Activated naive CD8-positive, alpha-beta T cell (primary cell): ENCODE measurements at regions not wholly inside any gene's neighbourhood (a gene's known extent, or its start where the extent isn't known, plus 50 kb on each side); places are given as distances from the start of the nearest gene placed in this dataset.

ENCODE experiments used
- H3K27ac Mint-ChIP-seq: one replicate; pipeline ENCODE4 v1.8.0; 2021; ENCODE audit warnings: mixed read lengths
- H3K27me3 Mint-ChIP-seq: one replicate; pipeline ENCODE4 v1.8.0; 2021; ENCODE audit warnings: mixed read lengths
- H3K36me3 Mint-ChIP-seq: one replicate; pipeline ENCODE4 v1.8.0; 2021; ENCODE audit warnings: mixed read lengths
- H3K4me1 Mint-ChIP-seq: one replicate; pipeline ENCODE4 v1.8.0; 2021; ENCODE audit warnings: low read depth, mixed read lengths
- H3K4me3 Mint-ChIP-seq: one replicate; pipeline ENCODE4 v1.8.0; 2021; ENCODE audit warnings: mild to moderate bottlenecking, mixed read lengths
- H3K9me3 Mint-ChIP-seq: one replicate; pipeline ENCODE4 v1.8.0; 2021; ENCODE audit warnings: low read depth, mixed read lengths

GRCh38 chr10:63749915-63750314 is 228.7 kb downstream of the REEP3 start:
- Mint-ChIP-seq H3K27ac (no peak overlapping the region), H3K4me3 (no peak overlapping the region), H3K4me1 (no peaks in the 10 kb centered on the region), H3K27me3 (peaks cover 10% of the 10 kb centered on the region), H3K9me3 (no peaks in the 10 kb centered on the region), H3K36me3 (no peaks in the 10 kb centered on the region)

DNA sequence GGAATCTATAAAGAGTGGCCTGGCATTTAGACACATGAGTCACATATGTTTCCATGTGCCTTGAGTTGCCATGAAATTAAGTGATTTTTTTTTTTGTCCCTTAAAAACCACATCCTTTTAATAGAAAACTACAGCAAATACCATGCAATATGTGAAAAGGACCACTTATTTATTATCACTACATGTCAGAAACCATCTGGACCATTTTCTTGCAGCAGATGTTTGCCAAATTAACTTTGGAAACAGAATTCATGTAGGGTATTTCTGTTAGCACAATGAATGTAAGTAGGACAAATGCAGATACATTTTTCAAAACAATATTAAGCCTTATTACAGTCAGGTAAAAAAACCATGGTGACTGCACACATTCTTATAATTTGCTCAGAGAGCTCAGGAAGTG is 230.6 kb downstream of the REEP3 start:
- no peaks in the 10 kb centered on the region for H3K4me1 Mint-ChIP-seq
- H3K27ac Mint-ChIP-seq = no peak overlapping the region
- no peaks in the 10 kb centered on the region for H3K36me3 Mint-ChIP-seq
- peaks cover 12% of the 10 kb centered on the region for H3K27me3 Mint-ChIP-seq
- H3K9me3 Mint-ChIP-seq = no peaks in the 10 kb centered on the region
- H3K4me3 Mint-ChIP-seq = no peak overlapping the region

DNA sequence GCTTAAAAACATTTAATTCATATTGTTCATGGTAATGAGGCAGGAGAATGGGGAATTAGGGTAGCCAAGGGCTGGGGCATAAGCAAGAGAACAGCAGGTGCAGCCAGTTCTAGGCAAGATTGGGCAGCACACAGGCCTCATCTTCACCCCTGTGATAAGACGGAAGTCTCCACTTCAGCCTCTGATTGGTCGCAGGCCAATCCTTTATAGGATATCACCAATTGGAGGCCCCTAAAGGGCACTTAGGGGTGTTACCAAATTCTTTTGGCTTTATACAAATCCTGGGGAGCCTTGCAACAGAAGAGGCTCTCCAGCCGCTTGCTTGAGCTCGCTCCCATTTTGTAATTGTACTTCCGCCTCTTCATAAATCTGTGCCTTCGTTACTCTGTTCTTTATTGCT is 231.1 kb downstream of the REEP3 start:
- H3K4me1 Mint-ChIP-seq = no peaks in the 10 kb centered on the region
- no peak overlapping the region for H3K27ac Mint-ChIP-seq
- no peaks in the 10 kb centered on the region for H3K36me3 Mint-ChIP-seq
- H3K9me3 Mint-ChIP-seq = no peaks in the 10 kb centered on the region
- H3K27me3 Mint-ChIP-seq = peaks cover 12% of the 10 kb centered on the region
- H3K4me3 Mint-ChIP-seq = no peak overlapping the region

- H3K4me1 Mint-ChIP-seq = no peaks in the 10 kb centered on the region
- no peak overlapping the region for H3K27ac Mint-ChIP-seq
- H3K27me3 Mint-ChIP-seq = peaks cover 12% of the 10 kb centered on the region
- no peak overlapping the region for H3K4me3 Mint-ChIP-seq
- H3K36me3 Mint-ChIP-seq = no peaks in the 10 kb centered on the region
- no peaks in the 10 kb centered on the region for H3K9me3 Mint-ChIP-seq
Measured at GRCh38 chr10:63753808-63754207, 232.6 kb downstream of the REEP3 start.

DNA sequence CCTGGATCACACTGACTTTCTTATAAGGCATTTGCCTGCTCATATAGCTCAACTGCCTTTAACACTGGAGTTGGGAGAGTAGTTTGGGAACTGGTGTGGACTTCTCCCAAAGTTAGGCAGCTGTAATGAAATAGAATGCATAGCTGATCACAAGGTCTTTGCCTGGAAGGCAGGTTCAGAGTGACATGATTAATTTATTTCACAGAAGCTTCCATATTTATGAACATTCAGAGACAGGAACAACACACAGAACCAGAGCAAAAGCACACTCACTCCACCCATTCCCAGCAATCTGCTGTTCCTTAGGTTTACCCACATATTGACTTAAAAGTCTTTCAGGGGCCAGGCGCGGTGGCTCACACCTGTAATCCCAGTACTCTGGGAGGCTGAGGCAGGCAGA is 234.2 kb downstream of the REEP3 start:
- Mint-ChIP-seq H3K4me1 (no peaks in the 10 kb centered on the region), H3K27ac (no peak overlapping the region), H3K36me3 (no peaks in the 10 kb centered on the region), H3K27me3 (peaks cover 15% of the 10 kb centered on the region), H3K4me3 (no peak overlapping the region), H3K9me3 (no peaks in the 10 kb centered on the region)

DNA sequence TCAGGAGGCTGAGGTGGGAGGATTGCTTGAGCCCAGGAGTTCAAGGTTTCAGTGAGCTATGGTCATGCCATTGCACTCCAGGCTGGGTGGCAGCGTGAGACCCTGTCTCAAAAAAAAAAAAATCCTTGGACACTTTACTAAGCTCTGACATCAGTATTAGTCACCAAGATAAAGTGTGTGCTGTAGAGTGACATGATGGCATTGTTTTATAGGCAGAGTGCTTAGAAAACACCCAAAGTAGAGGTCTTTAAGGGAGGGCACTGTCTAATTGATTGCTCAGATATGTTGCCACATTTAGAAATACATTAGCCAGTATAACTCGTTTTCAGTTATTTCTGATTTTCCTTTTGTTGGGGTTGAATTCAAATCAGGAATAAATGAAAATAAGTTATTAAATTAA is 235.9 kb downstream of the REEP3 start:
- Mint-ChIP-seq H3K27ac (no peak overlapping the region), H3K4me1 (no peaks in the 10 kb centered on the region), H3K36me3 (no peaks in the 10 kb centered on the region), H3K27me3 (peaks cover 15% of the 10 kb centered on the region), H3K9me3 (no peaks in the 10 kb centered on the region), H3K4me3 (no peak overlapping the region)

- no peak overlapping the region for H3K4me3 Mint-ChIP-seq
Measured at GRCh38 chr10:63758080-63758479, 236.9 kb downstream of the REEP3 start.

DNA sequence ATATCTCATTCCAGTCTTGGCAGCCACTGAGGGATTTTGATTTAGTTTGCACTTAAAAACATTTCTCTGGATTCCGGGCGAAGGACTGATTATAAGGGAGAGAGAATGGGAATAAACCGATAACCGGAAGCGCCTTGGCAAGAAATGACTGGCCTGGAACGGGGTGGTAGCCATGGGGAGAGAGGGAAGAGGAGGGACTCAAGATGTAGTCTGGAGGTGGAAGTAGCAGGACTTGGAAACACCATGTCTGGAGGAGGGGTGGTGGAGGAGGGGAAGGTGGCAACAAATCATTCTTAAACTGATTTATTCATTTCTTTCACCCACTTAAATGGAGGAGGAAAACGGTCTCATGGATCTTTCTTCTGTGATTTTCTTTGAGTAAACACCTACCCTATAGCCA is 238.1 kb downstream of the REEP3 start:
- Mint-ChIP-seq H3K27me3 (peaks cover 7% of the 10 kb centered on the region), H3K4me1 (no peaks in the 10 kb centered on the region), H3K27ac (no peak overlapping the region), H3K36me3 (no peaks in the 10 kb centered on the region), H3K9me3 (no peaks in the 10 kb centered on the region), H3K4me3 (no peak overlapping the region)

More at GRCh38 chr10:63758080-63758479, 236.9 kb downstream of the REEP3 start:
- no peaks in the 10 kb centered on the region for H3K9me3 Mint-ChIP-seq
- no peak overlapping the region for H3K27ac Mint-ChIP-seq
- no peaks in the 10 kb centered on the region for H3K36me3 Mint-ChIP-seq
- no peaks in the 10 kb centered on the region for H3K4me1 Mint-ChIP-seq
- H3K27me3 Mint-ChIP-seq = peaks cover 13% of the 10 kb centered on the region

DNA sequence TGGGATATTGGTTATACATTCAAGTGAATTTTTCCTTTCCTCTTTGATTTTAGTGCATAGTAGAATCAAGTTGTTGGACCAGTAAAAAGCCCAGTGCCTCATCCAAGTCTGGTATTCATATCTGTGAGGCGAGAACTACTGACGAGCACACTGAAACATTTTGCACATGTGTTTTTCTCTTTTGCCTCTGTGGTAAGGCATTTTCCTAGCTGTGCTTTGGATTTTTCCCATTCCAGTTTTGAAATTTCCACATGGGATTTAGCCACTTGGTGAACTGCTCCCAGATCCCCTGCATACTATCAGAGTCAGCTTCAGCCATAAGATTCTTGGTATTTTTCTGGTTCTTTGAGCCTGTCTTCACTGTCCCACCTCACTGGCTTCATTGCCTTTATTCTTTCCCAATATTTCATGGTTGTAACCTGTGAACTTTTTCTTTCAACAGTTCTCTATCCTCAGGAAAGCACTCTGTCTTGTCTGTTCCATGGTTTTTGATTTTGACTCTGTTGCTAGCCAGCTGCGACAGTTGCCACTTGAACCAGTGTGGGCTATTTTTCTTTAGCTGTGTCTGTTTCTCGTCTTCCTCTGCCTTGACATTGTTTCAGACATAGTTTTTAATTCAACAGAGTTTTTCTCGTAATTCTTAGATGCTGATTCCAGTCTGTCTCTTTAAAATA is 239.0 kb downstream of the REEP3 start:
- no peak overlapping the region for H3K4me3 Mint-ChIP-seq
- peaks cover 5% of the 10 kb centered on the region for H3K27me3 Mint-ChIP-seq
- H3K9me3 Mint-ChIP-seq = no peaks in the 10 kb centered on the region
- H3K36me3 Mint-ChIP-seq = no peaks in the 10 kb centered on the region
- no peak overlapping the region for H3K27ac Mint-ChIP-seq
- no peaks in the 10 kb centered on the region for H3K4me1 Mint-ChIP-seq

DNA sequence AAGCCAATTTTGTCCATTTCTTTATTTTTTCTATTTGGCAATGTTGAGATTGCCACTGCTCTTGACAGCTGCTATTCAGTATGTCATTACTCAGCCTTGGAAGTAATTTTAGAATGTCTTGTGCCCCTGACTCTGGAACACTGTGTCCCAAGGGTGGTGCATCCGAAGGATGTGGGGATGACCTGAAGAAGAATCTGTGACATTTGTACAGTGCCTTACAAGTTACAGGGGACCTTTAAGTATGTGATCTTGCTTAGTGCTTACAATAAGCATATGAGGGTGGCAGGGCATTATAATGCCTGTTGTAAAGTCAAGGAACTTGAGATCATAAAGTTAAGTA is 239.5 kb downstream of the REEP3 start:
- Mint-ChIP-seq H3K9me3 (no peaks in the 10 kb centered on the region), H3K4me3 (no peak overlapping the region), H3K4me1 (no peaks in the 10 kb centered on the region), H3K27me3 (peaks cover 2% of the 10 kb centered on the region), H3K27ac (no peak overlapping the region), H3K36me3 (no peaks in the 10 kb centered on the region)

DNA sequence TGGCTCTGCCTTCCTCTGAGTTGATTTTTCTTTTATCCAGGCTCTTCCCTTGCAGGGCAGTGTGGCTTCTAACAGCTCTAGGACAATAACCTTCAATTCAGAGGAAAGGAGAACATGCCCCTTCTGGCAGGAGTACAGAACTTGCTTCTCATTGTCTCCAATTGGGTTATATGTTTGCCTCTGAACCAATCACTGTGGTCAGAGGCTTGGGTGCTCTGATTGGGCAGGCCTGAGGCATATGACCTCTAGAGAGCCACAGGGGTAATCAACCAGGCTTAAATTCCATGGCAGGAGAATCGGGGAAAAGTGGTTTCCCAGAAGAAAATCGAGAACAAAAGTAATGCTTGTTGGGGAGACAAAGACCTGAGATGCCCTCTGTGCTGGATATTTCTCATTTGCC is 240.0 kb downstream of the REEP3 start:
- H3K4me1 Mint-ChIP-seq = no peaks in the 10 kb centered on the region
- no peaks in the 10 kb centered on the region for H3K36me3 Mint-ChIP-seq
- no peak overlapping the region for H3K4me3 Mint-ChIP-seq

DNA sequence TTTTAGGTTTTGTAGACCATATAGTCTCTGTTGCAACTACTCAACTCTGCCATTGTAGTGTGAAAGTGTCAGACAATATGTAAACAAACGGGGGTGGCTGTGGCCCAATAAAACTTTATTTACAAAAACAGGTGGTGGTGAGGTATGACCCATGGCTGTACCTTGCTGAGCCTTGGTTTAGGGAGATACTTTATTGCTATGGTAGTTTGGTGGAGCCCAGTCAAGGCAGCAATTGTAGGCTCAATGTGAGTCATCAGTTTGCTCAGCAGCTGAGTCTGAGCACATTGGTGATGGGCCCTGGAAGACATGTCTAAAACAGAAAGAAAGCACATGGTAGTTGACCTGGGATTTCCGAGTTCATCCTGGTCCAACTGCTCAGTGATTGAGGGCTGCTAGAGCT is 242.5 kb downstream of the REEP3 start:
- Mint-ChIP-seq H3K4me3 (no peak overlapping the region), H3K27me3 (peaks cover 2% of the 10 kb centered on the region), H3K36me3 (no peaks in the 10 kb centered on the region), H3K9me3 (no peaks in the 10 kb centered on the region), H3K4me1 (no peaks in the 10 kb centered on the region), H3K27ac (no peak overlapping the region)

More for the DNA sequence above, 240.0 kb downstream of the REEP3 start:
- no peaks in the 10 kb centered on the region for H3K9me3 Mint-ChIP-seq
- peaks cover 2% of the 10 kb centered on the region for H3K27me3 Mint-ChIP-seq
- no peak overlapping the region for H3K27ac Mint-ChIP-seq

DNA sequence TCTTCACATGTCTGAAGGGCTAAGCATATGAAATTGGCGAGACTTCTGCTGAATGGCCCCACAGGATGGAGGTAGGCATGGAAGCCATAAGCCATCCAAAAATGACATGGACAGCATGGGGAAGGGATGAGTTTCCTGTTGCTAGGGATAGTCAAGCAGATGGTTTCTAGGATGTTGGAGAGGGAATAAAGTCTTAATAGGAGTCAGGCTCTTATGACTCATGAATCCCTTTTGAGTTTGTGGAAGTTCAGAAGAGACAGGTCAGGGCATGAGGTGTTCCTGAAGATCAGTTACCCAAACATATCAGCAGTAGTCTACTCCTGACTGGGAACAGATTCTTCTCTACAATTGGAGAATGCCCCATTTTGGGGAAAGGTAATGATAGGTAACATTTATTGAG is 243.9 kb downstream of the REEP3 start:
- no peaks in the 10 kb centered on the region for H3K36me3 Mint-ChIP-seq
- no peaks in the 10 kb centered on the region for H3K4me1 Mint-ChIP-seq
- H3K27ac Mint-ChIP-seq = no peak overlapping the region
- no peak overlapping the region for H3K4me3 Mint-ChIP-seq
- no peaks in the 10 kb centered on the region for H3K9me3 Mint-ChIP-seq
- H3K27me3 Mint-ChIP-seq = no peaks in the 10 kb centered on the region

- Mint-ChIP-seq H3K36me3 (no peaks in the 10 kb centered on the region), H3K9me3 (no peaks in the 10 kb centered on the region), H3K27me3 (peaks cover 1% of the 10 kb centered on the region), H3K4me1 (no peaks in the 10 kb centered on the region), H3K4me3 (no peak overlapping the region), H3K27ac (no peak overlapping the region)
Measured at GRCh38 chr10:63766745-63767137, 245.5 kb downstream of the REEP3 start.

GRCh38 chr10:63767138-63767801 is 246.1 kb downstream of the REEP3 start:
- no peaks in the 10 kb centered on the region for H3K4me1 Mint-ChIP-seq
- no peaks in the 10 kb centered on the region for H3K36me3 Mint-ChIP-seq

DNA sequence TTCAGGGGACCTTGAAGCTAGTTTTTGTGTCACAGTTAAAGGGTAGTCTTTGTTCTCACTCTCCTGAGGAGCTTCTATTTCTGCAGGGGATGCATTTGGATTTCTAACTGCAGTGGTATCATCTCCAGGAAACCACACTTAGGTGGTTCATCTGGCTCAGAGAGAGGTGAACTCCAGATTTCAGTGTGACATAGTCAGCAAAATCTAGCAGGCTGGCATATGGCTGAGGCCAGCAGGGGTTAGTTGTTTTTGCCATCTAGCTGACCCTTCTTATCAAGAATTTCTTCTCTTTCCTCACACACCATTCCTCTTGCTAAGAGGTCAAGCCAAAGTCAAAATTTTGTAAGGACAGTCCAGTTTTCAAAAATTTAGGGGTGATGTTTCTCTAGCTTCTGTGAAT is 248.2 kb downstream of the REEP3 start:
- no peaks in the 10 kb centered on the region for H3K4me1 Mint-ChIP-seq
- H3K27me3 Mint-ChIP-seq = peaks cover 1% of the 10 kb centered on the region
- no peak overlapping the region for H3K4me3 Mint-ChIP-seq

More at GRCh38 chr10:63767138-63767801, 246.1 kb downstream of the REEP3 start:
- no peaks in the 10 kb centered on the region for H3K9me3 Mint-ChIP-seq
- peaks cover 1% of the 10 kb centered on the region for H3K27me3 Mint-ChIP-seq
- no peak overlapping the region for H3K27ac Mint-ChIP-seq
- no peak overlapping the region for H3K4me3 Mint-ChIP-seq

More for the DNA sequence above, 248.2 kb downstream of the REEP3 start:
- Mint-ChIP-seq H3K27ac (no peak overlapping the region), H3K9me3 (no peaks in the 10 kb centered on the region), H3K36me3 (no peaks in the 10 kb centered on the region)
